ENCODE measurements at regions not wholly inside any gene's neighbourhood (a gene's known extent, or its start where the extent isn't known, plus 50 kb on each side); places are given as distances from the start of the nearest gene placed in this dataset.

- DNase-seq (ENCODE audit: low read depth), result no peak
Observed at GRCh38 chr3:168581771-168582225, 486.1 kb upstream of the GOLIM4 start.

DNA sequence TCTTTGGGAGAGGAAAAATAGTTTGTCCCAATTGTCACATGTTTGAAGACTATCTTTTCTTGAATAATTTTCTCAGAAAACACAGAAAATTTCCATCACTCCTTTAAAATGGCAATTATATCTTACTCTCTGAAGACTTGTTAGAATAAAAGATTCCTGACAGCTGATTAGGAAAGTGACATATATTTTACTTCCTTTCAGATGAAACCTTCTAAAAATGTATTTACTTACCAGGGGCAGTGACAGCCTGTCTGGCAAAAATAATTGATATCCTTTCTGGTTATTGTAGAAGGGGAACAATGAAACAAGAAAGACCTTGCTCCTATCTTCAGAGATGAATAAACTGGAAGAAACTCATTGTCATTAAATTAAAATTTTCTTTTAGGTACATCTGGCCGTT, 483.3 kb upstream of the GOLIM4 start:
- no peak for DNase-seq (ENCODE audit: low read depth)

DNA sequence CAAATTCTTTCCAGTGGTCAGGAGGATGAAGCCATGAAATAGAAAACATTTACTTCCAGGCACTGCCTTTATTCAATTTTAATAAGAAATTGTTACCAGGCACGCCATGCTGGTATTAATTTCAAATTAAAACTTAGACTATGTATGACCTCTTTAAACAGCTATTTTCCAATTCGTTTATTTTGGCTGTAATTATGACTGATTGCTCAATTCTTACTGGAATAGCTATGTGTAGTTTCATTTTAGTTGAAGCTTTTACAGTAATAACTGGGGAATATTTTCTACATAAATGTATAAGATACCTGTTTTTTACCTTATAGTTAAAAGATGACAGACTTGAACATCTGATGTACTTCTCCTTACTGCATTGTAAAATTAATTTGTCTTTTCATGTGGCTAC, 480.0 kb upstream of the GOLIM4 start:
- DNase-seq (ENCODE audit: low read depth), result no peak

DNA sequence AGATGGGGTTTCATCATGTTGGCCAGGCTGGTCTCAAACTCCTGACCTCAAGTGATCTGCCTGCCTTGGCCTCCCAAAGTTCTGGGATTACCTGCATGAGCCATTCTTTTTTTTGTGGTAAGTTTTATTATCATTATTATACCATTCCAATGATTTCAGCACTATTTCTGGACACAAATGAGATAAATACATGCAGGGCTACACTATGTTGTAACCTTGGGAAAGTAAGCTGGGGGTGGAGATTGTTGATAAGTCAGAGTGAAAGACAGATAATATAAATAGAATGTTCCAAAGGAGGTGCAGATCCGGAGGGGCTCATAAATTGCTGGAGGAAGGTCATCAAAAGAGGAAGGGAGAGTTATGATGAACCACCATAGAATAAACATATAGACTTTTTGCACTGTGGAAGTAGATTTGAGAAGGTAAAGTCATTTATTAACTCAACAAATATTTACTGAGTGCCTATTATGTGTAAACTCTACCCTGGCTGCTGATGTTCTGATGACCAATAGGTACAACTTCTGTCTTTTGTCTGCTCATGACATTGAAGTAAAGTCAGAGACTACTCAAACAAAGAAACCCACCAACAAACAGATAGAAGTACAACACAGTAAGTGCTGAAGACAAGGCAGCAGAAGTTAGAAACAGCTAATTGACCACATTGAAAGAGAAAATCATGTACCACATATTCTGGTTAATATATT, 478.9 kb upstream of the GOLIM4 start:
- DNase-seq (ENCODE audit: low read depth), result no peak

DNA sequence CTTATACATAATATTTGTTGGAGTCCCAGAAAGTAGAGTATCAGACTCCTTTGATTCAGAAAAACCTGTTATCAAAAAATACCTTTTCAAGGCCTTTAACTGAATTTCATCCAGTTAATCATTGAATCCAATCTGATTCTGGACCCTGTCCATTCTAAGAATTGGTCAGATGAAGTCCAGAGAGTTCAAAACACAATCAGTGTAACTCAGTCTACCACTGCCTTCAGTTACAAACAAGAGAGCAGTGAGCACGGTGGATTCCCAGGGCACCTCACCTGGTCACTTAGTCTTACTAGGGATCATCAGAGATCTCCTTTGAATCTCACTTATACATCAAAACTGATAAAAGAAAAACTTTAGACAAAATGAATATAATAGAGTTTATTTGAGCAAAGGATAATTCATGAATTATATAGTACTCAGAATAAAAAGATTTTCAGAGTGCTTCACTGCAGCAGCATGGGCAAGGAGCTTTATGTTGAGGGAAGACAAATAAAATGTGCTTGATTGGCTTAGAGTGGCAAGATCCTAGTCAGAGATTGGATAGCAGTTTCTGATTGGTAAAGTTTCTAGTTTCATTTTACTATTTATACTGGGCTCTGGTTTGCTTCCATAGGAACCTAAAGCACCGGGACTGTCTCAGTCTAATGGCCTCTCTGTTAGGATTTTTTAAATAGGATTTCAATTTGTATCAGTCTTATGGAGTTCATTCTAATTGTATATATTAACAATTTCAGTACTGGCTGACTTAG, 474.9 kb upstream of the GOLIM4 start:
- DNase-seq (ENCODE audit: low read depth), result no peak

GRCh38 chr3:168558728-168559411, 463.1 kb upstream of the GOLIM4 start:
- DNase-seq (ENCODE audit: low read depth), result no peak

GRCh38 chr3:168552251-168552650, 456.5 kb upstream of the GOLIM4 start:
- DNase-seq (ENCODE audit: low read depth), result no peak

DNA sequence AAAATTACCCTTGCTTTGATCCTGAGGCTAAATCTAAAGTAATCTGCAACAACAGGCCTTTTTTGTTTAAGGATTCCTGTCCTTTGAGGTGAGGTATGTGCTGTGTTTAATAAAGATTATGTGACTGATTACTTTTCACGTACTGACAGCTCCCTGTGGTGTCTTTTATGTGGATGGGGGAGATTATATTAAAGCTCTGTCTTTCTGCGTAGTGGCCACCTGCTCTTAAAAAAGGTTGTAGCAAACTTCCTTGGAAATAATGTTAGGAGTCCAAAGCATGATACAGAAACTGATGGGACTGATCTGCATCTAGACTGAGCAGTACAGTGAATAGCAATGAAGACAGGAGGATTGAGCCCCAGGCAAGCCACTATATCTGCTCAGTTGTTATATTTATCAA, 453.0 kb upstream of the GOLIM4 start:
- DNase-seq (ENCODE audit: low read depth), result no peak

GRCh38 chr3:168546707-168547106, 451.0 kb upstream of the GOLIM4 start:
- no peak for DNase-seq (ENCODE audit: low read depth)

DNA sequence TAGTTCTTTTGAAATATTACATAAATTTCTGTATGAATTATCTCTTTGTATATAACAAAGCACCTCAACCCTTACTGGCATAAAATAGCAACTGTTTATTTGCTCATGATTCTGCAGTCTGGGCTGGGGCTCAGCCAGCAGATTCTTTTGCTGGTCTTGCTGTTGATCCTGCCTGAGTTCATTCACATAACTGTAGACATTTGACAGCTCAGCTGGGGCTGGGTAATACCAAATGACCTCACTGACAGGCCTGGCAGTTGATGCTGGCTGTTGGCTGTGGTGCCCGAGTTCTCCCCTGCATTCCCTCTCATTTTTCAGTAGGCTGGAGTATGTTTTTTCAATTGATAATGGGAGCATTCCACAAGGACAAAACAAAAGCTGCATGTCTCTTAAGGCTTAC, 449.9 kb upstream of the GOLIM4 start:
- DNase-seq (ENCODE audit: low read depth), result no peak

DNA sequence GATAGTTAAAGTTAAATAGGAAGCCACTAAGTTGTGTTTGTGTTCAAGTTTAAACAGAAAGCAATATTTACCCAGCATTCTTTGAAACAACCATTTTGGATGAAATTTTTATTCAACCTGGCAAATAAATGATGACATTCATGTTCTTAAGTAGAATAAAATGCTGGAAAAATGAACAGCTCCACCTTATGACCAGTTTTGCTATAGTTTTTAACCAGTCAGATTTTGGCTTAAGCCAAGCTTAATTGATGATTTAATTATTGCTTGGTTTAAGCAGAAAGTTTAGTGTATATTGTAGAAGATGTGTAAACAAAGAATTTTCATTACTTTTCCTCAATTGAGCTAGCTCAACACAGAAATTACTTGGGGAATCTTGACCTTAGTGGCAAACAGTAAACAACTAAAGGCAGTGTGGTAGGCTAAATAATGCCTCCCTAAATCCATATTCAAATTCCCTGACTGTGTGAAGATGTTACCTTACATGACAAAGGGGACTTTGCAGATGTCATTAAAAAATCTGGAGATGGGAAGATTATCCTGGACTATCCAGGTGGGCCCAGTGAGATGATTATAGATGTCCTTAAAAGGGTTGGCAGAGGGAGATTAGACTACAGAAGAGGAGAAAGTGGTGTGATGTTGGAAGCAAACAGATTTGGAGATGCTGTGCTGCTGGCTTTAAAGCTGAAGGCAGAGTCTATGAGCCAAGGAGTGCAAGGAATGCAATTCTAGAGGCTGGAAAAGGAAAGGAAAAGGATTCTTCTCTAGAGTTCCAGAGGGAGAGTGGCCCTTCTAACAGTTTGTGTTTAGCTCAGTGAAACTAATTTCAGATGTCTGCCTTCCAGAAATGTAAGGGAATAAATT, 448.6 kb upstream of the GOLIM4 start:
- DNase-seq (ENCODE audit: low read depth), result no peak

- no peak for DNase-seq (ENCODE audit: low read depth)
Observed at GRCh38 chr3:168540726-168541125, 445.0 kb upstream of the GOLIM4 start.

DNA sequence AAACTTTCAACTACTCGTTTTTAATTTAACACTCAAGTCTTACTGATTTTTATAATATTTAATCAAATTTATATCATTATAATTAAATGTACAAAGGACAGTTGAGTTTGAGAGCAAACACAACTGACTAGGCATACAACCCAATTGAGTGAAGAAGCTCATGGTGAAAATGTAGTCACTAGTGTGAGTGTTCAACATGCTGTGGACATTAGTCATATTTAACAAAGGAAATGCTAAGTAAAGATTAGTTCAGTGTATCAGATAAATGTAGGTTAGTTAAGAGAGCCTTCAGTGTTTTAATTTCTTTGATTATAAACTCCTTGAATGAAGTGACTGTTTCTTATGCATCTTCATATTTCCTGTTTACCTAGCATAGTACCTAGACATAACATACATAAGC, 444.2 kb upstream of the GOLIM4 start:
- no peak for DNase-seq (ENCODE audit: low read depth)

- no peak for DNase-seq (ENCODE audit: low read depth)
Observed at GRCh38 chr3:168534761-168535160, 439.0 kb upstream of the GOLIM4 start.

DNA sequence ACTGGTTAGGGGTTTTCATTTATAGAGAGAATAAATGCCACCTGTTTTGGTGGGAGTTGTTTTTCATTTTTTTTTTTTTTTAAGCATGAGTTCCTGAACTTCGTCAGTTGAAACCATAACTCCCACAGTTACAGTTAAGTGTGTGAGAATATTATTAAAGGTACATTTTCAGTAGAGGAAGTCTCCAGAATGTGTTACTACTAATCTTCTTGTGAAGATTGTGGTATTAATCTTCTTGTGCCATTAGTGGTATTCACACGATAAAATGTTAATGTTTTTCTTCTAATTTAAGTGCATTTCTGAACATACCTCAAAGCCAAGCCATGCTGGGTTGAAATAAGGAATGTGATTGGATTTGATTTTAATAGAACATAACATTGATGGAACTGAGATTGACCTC, 437.9 kb upstream of the GOLIM4 start:
- no peak for DNase-seq (ENCODE audit: low read depth)

GRCh38 chr3:168532135-168532534, 436.4 kb upstream of the GOLIM4 start:
- DNase-seq (ENCODE audit: low read depth), result no peak

DNA sequence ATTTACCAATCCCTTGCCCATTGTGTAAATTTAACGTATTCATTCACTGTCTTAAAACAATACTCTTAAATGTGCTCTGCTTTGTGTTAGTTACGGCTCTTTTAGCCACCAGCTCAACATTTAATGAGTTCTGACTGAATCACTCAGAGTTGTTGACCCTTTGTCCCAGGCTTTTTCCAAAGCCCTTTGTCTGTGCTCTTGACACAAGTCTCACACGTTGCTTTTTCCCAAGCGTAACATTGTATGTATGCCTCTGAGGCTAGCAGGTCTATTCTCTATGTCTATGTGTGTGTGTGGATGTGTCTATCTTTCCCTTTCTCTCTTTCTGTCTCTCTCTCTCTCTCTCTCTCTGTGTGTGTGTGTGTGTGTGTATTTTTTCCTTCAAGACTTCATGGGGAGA, 435.4 kb upstream of the GOLIM4 start:
- DNase-seq (ENCODE audit: low read depth), result no peak

DNA sequence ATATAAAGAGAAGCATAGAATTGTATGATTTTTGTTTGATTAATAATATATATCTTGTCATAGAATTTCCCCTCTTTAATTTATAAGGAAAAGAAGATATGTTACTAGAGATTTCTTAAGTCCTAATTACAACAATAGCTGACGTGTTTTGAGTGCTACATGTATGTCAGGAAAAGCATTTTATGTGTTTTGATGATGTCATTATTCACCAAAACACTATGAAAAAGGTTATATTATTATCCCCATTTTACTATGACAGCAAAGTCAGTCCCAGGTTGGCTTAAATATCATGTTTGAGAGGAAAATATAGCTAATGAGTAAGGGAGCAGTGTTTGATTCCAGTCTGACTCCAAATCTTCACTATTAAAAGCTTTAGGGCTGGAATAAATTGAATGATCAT, 428.4 kb upstream of the GOLIM4 start:
- no peak for DNase-seq (ENCODE audit: low read depth)

GRCh38 chr3:168517249-168518071, 421.7 kb upstream of the GOLIM4 start:
- no peak for DNase-seq (ENCODE audit: low read depth)

DNA sequence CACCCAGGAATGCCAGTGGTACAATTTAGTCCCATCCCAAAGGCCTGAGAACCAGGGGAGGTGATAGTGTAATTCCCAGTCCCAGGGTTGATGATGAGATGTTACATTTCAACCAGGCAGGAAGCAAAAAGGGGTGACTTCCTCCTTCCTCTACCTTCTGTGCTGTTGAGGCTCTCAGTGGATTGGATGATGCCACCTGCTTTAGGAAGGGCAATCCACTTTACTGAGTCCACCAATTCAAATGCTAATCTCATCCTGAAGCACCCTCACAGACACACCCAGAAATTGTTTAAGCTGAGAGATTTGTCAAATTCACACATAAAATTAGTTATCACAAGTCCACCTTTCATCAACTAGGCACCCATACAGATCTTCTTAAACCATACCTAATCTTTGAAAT, 418.5 kb upstream of the GOLIM4 start:
- no peak for DNase-seq (ENCODE audit: low read depth)

DNA sequence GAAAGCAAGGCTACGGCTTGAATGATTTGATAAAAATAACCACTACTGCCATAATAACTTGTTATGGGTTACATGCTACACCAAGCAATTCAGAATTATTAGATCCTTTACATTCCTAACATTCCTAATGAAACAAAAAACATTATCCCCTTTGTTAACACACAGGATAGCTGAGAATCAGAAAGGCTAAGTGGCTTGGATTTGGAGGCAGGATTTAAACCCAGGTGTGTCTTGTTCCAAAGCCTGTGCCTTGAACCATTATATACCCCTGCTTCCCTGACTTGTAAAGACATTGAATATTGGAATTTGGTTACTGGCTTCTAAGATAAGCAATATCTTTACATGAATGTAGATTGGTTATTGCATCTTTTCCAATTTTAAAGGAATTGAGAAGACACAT, 417.1 kb upstream of the GOLIM4 start:
- no peak for DNase-seq (ENCODE audit: low read depth)
